ENCODE measurements at regions not wholly inside any gene's neighbourhood (a gene's known extent, or its start where the extent isn't known, plus 50 kb on each side); places are given as distances from the start of the nearest gene placed in this dataset.

GRCh38 chr1:104121271-104121670 lies 371.6 kb downstream of the AMY1C start:
- no peak for TF ChIP-seq TAF1 (IDR thresholded peaks at IDR 0.05; ENCODE audit: low read depth, low read length)
- no peak for TF ChIP-seq POLR2A (IDR thresholded peaks at IDR 0.05; ENCODE audit: low read depth, low read length)
- TF ChIP-seq POLR2AphosphoS5 (IDR thresholded peaks at IDR 0.05; ENCODE audit: low read depth, low read length): no peak
- TF ChIP-seq POU2F2 (IDR thresholded peaks at IDR 0.05; ENCODE audit: low read depth, low read length): no peak
- TF ChIP-seq SPI1 (IDR thresholded peaks at IDR 0.05; ENCODE audit: low read depth, low read length): no peak
